ENCODE measurements at regions not wholly inside any gene's neighbourhood (a gene's known extent, or its start where the extent isn't known, plus 50 kb on each side); places are given as distances from the start of the nearest gene placed in this dataset.

DNA sequence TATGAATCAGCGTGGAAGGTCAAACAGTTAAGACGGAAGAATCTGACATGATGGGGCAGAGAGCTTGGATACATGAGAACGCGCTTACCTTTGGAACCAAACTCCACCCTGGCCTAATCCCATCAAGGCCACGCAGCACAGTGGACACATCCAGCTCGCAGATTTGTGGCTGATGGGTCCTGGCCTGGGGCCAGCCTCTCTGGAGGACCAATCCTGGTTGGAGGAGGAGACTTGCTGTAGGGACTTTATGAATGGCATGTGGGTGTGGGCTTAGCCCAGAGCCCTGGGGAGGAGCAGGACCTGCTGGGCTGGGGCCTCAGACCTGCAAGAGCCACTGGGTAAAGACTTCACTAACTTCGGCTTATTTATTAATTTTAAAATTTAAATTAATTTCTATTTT, 73.4 kb upstream of the ANKRD34C start:
- Histone ChIP-seq H3K27ac (ENCODE audit: low read depth, low read length) (no peak overlapping the region), H3K4me3 (ENCODE audit: low read length) (no peak overlapping the region), H3K9ac (ENCODE audit: extremely low read depth, low read length, poor library complexity, severe bottlenecking) (no peak overlapping the region), H3K36me3 (ENCODE audit: control insufficient read depth, insufficient read depth, low read length) (no peaks in the 10 kb centered on the region), H3K27me3 (ENCODE audit: control insufficient read depth, insufficient read depth, low read length, poor library complexity, severe bottlenecking) (no peaks in the 10 kb centered on the region), H3K9me3 (ENCODE audit: control insufficient read depth, low read length) (no peaks in the 10 kb centered on the region), H3K4me1 (ENCODE audit: control insufficient read depth, insufficient read depth, low read length) (peaks cover 4% of the 10 kb centered on the region)
- TF ChIP-seq, protein P1, sequence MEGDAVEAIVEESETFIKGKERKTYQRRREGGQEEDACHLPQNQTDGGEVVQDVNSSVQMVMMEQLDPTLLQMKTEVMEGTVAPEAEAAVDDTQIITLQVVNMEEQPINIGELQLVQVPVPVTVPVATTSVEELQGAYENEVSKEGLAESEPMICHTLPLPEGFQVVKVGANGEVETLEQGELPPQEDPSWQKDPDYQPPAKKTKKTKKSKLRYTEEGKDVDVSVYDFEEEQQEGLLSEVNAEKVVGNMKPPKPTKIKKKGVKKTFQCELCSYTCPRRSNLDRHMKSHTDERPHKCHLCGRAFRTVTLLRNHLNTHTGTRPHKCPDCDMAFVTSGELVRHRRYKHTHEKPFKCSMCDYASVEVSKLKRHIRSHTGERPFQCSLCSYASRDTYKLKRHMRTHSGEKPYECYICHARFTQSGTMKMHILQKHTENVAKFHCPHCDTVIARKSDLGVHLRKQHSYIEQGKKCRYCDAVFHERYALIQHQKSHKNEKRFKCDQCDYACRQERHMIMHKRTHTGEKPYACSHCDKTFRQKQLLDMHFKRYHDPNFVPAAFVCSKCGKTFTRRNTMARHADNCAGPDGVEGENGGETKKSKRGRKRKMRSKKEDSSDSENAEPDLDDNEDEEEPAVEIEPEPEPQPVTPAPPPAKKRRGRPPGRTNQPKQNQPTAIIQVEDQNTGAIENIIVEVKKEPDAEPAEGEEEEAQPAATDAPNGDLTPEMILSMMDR (conservative IDR thresholded peaks at IDR 0.05): no peak
- H3K4me1 Mint-ChIP-seq: peaks cover 7% of the 10 kb centered on the region
- H3K36me3 Mint-ChIP-seq (ENCODE audit: low read depth): no peaks in the 10 kb centered on the region
- WGBS, 2 experiments (ENCODE audit: insufficient coverage in 1 of 2, insufficient read length in 1 of 2): 92 to 100% methylated on average over 2 to 6 of the region's 7 CpGs
- no peaks in the 10 kb centered on the region for H3K9me3 Mint-ChIP-seq
- H3K27ac Mint-ChIP-seq: no peak overlapping the region
- no peak for DNase-seq
- no peaks in the 10 kb centered on the region for H3K27me3 Mint-ChIP-seq (ENCODE audit: insufficient read depth)
- peak overlapping the region; percentile 43 for H3K4me3 Mint-ChIP-seq

DNA sequence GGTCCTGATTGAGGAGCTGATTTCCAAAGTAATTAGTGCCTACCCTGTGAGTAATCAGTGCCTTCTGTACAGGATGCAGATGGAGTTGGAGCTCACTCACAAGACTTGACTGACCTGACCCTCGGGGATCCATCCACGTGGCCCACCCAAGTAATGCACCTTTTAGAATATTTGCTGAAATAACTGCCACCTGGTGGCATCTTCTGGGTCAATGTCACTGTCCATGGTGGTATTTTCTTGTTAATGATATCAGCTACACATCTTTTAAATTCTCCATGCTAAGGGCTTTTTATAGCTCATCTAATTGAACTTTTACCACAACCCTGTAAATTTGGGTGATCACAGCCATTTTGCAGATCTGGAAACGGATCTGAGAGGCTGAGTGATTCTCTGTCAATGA, 74.3 kb upstream of the ANKRD34C start:
- no peaks in the 10 kb centered on the region for H3K36me3 Mint-ChIP-seq (ENCODE audit: low read depth)

DNA sequence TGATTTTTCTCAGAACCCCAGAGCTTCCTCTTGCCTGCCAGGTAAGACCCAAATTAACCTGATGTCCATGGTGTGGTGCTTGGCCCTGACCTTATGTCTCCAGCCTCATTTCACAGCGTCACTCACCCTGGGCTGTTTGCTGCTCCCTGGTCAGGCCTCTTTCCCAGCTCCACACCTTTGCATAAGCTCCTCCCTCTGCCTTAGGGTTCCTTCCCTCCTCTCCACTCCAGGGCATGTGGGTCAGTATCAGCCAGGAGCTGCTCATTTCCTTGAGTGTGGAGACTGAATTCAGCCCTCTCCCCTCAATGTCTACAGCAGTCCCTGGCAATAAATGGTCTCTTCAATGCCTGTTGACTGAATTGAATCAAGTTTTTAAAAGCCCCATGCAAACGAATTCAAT, 75.6 kb upstream of the ANKRD34C start:
- H3K27ac Mint-ChIP-seq: no peak overlapping the region
- H3K9me3 Mint-ChIP-seq: peaks cover 6% of the 10 kb centered on the region
- Histone ChIP-seq H3K4me1 (ENCODE audit: control insufficient read depth, insufficient read depth, low read length) (peaks cover 4% of the 10 kb centered on the region), H3K27ac (ENCODE audit: low read depth, low read length) (no peak overlapping the region), H3K4me3 (ENCODE audit: low read length) (no peak overlapping the region), H3K9ac (ENCODE audit: extremely low read depth, low read length, poor library complexity, severe bottlenecking) (no peak overlapping the region), H3K27me3 (ENCODE audit: control insufficient read depth, insufficient read depth, low read length, poor library complexity, severe bottlenecking) (no peaks in the 10 kb centered on the region), H3K9me3 (ENCODE audit: control insufficient read depth, low read length) (no peaks in the 10 kb centered on the region), H3K36me3 (ENCODE audit: control insufficient read depth, insufficient read depth, low read length) (no peaks in the 10 kb centered on the region)
- no peak overlapping the region for H3K4me3 Mint-ChIP-seq
- no peaks in the 10 kb centered on the region for H3K36me3 Mint-ChIP-seq (ENCODE audit: low read depth)
- H3K27me3 Mint-ChIP-seq (ENCODE audit: insufficient read depth): no peaks in the 10 kb centered on the region
- DNase-seq: no peak
- 68 to 81% methylated on average over 2 of the region's 2 CpGs for WGBS, 2 experiments (ENCODE audit: insufficient coverage in 1 of 2, insufficient read length in 1 of 2)
- H3K4me1 Mint-ChIP-seq: peaks cover 7% of the 10 kb centered on the region
- TF ChIP-seq, protein P1 (conservative IDR thresholded peaks at IDR 0.05): no peak

More for the DNA sequence above, 74.3 kb upstream of the ANKRD34C start:
- Histone ChIP-seq H3K27ac (ENCODE audit: low read depth, low read length) (no peak overlapping the region), H3K27me3 (ENCODE audit: control insufficient read depth, insufficient read depth, low read length, poor library complexity, severe bottlenecking) (no peaks in the 10 kb centered on the region), H3K9me3 (ENCODE audit: control insufficient read depth, low read length) (no peaks in the 10 kb centered on the region), H3K4me1 (ENCODE audit: control insufficient read depth, insufficient read depth, low read length) (peaks cover 4% of the 10 kb centered on the region), H3K9ac (ENCODE audit: extremely low read depth, low read length, poor library complexity, severe bottlenecking) (no peak overlapping the region), H3K4me3 (ENCODE audit: low read length) (no peak overlapping the region), H3K36me3 (ENCODE audit: control insufficient read depth, insufficient read depth, low read length) (no peaks in the 10 kb centered on the region)
- Mint-ChIP-seq H3K27ac (no peak overlapping the region), H3K27me3 (ENCODE audit: insufficient read depth) (no peaks in the 10 kb centered on the region), H3K4me1 (peaks cover 7% of the 10 kb centered on the region), H3K4me3 (no peak overlapping the region), H3K9me3 (no peaks in the 10 kb centered on the region)
- WGBS, 2 experiments (ENCODE audit: insufficient coverage in 1 of 2, insufficient read length in 1 of 2): 84 to 85% methylated on average over 2 to 3 of the region's 3 CpGs
- DNase-seq: no peak
- TF ChIP-seq, protein P1 (conservative IDR thresholded peaks at IDR 0.05): peak; percentile 59

All from endodermal cell (in vitro differentiated cells).